ENCODE measurements at regions not wholly inside any gene's neighbourhood (a gene's known extent, or its start where the extent isn't known, plus 50 kb on each side); places are given as distances from the start of the nearest gene placed in this dataset.

GRCh38 chr2:221145396-221145795 is 426.7 kb downstream of the EPHA4 start:
- no peak for TF ChIP-seq POLR2AphosphoS5 (IDR thresholded peaks at IDR 0.05)
- TF ChIP-seq CTCF (IDR thresholded peaks at IDR 0.05) = no peak
- TF ChIP-seq EP300 (IDR thresholded peaks at IDR 0.05) = no peak
